NCI-H2196 (cell line): ENCODE measurements at regions not wholly inside any gene's neighbourhood (a gene's known extent, or its start where the extent isn't known, plus 50 kb on each side); places are given as distances from the start of the nearest gene placed in this dataset.
"Not testable (repeated sequence)": the region's sequence is repeated elsewhere in the genome, so short reads cannot be mapped to it uniquely, and the experiment has no call there.

Experiments used
- DNase-seq: peaks from one replicate; lab custom pipeline; 2025; ENCODE audit not compliant: unreplicated experiment; lab: John Stamatoyannopoulos, UW

DNA sequence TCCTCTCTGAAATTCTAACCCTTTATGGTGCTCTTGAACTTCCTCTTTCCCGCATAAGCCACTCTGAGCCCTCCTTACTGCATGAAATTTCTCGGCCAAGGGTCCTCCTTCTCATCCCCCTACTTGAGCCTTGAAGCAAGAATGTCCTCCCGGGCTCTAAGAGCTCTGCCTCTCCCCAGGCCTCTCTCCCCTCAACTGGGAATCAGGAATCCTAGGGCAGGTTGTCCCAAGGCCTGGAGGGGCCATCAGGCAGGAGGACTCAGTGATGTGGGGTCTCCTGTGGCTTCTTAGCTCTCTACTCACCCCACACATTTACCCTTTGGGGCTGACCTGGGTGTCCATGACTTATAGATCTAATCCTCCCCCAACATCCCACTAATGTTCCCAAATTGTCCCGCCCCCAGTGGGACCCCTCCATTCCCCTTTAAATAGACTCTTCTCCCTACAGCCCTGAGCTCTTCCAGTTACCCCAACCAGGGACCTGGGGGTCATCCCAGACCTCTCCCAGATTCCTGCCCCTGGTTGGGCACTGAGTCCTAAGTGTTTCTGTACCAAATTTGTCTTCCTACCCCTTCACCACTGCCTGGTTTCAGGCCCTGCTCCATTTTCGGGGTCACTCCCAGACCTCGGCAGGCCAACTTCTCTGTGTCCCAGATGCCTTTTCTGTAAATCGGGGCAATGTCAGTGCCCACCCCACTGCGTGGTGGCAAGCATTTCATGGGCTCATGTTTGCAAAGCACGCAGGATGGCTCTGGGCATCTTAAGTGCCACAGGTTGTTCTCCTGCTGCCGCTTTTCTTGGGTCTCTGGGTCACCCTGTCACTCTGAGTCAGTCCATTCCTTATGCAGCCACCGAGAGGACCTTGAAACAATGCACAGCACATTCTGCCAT is 171.2 kb downstream of the ASB1 start:
- DNase-seq, result no peak

DNA sequence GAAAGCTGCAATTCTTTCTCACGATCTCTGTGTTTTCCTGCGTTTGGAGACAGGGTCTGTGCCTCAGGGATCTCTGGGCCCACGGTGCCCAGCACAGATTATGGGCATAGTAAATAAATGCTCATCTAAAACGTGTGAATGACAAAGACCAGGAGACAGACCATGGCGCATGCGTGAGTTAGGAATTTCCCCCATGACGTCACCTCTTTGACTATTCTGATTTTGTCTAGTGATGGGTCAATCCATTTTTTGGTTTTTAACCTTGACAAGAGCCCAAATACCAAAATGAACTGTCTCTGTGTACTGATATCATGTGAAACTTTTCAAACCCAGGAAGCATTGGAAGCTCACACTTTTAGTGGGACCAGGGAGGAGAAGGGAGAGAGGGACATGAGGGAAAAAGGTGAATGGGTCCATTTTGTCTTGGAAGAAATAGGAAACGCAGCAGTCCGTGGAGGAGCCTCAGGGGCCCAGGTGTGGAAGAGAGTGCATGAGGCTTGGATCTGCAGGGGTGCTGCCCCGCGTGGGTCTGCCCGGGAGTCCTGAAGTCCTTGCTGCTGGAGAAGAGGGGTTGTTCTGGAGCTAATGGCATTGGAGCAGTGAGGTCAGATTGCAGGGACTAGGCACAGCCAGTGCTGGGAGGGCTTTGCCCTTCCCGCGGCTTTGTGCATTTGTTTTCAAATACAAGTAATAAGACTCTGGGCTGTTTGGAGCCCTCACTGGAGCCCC is 172.2 kb downstream of the ASB1 start:
- no peak for DNase-seq

DNA sequence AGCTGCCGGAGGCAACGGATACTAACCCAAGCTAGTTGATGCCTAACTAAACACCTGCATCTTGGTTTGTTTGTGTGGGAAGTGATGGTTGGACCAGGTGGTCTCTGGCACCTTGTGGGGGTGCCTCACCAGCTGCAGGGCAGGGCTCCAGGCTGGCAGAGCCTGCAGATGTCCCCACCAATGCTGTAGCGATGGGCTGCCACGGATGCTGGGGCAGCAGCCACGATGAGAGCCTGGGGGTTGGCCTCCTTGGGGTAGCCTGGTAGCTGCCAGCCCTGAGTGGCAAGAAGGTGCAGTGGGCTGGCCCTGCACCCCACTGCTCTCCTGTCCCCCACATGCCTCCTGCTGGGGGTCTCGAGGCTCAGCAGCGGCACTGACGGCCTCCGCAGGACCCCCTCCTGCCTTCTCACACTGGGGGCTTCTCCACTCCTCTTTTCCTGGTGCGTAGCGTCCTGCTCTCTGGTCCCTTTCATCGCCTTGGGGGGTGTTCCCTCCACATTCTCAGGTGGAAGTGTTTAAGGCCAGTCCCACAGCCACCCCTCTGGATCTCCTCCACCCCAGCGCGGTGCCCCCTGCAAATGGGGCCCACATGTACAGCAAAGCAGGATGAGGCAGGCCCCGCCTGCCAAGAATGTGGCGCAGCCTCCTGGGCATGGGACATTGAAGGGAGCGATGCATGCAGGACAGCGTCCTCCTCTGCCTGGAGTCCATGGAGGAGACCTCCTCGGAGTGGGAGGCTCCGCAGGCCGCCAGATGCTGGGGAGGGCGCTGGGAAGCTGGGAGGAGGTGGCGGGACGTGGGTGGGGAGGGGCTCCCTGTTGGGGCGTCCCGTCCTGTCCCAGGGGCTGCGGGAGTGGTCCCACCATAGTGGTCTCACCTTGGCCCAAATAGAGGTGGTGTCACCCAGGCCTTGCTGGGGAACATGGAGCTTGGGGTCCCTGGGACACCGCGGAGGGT is 173.1 kb downstream of the ASB1 start:
- no peak for DNase-seq

DNA sequence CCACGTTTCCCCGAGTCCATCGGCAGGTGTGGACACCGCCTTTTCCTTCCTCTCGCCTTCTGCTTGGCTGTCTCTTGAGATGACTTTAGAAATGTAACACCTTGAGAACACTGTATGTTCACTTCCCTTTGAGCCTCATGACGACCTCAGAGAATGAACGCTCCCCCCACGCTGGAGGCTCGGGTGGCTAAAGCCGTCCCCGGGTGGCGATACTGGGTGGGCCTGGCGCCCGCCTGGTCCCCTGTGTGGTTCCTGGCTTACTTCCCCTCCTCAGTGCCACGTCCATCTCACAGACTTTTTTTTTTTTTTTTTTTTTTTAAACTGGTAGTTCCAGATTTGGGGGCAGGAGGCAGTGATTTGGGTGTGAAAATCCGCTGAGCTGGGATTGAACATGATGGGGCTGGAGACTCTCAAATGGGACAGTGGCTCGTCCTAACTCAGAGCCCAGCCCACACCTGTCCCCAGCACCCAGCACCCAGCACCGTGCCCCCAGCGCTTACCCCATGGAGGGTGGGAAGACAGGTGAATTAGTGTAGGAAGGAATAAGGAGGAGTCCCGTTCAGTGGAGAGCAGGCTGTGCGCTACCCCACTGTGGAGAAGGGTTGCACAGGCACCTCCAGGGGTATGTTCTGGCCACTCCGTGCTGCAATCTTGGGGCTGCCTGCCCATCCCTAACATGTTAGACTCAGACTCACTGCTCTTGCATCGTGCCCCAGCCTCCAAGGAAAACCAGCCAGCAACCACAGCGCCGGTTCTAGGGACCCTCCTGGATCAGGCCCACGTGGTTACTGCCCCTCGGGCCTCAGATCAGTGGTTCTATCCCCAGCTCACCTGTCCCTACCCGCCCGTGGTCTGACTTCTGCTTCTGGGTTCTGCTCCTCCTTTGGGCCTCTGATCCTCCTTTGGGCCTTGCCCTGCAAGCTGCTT is 174.0 kb downstream of the ASB1 start:
- no peak for DNase-seq

DNA sequence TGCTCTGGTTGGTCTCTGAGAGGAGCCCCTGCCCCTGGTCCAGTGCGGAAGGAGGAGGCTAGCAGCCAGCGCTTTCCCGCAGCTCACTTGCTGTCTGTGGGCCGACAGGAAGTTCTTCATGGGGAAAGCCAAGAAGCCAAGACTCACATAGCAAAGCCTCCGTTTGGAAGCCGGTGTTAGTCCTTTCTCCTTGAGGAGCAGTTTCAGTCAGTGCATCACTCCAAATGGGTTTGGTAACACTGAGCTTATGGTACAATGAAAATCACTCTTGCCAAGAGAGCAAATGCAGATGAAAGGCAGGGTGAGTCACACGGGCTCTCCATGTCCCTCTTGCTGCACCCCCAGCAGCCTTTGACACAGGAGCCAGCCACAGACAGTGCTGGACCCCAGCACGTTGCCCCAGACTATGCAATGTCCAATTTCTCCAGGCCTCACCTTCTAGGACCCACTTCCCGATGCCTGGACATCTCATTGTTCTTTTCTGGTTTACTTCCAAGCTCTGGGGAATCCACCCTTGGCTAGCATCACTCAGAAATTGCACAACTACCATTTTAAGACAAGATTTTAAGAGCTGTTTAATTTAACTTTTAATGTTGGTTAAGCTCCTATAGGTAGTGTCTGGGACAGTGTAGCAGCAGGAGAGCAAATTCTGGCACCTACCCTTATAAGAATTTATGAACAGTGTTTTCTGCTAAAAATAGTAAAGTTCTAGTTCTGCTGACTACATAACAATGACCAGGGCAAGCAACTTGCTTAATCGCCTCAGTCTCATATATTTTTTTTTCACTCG is 174.9 kb downstream of the ASB1 start:
- no peak for DNase-seq

DNA sequence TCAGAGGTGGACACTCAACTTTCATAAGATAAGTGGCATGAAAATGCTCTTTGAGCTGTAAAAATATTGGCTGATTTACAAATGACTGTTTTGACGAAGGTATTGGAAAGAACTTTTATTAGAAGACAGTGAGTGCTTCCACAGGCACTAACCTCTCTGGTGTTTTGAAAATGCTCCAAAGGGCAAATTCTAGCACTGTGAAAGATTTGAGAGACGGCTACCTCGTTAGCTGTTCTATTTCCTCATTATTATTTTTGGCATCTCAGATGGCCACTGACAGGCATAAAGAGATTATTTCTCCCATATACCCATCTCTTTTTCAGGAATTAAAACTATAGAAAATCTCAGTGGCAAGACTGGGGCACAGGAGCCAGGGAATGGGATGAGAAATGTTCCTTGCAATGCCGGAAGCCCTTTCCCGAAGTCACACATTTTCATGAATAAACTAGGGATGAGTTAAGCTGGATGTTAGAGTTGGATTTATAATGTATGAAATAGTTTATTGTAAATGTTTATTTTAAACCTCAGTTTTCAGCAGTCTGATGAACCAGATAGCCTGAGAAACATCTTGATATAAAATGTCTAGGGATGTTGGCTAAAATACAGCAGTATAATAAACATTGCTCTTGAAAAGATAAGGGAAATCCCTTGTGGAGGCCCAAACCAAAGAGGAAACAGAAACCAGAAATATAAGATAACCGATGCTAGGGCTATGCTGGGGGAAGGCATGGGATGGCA is 175.7 kb downstream of the ASB1 start:
- DNase-seq, result no peak

DNA sequence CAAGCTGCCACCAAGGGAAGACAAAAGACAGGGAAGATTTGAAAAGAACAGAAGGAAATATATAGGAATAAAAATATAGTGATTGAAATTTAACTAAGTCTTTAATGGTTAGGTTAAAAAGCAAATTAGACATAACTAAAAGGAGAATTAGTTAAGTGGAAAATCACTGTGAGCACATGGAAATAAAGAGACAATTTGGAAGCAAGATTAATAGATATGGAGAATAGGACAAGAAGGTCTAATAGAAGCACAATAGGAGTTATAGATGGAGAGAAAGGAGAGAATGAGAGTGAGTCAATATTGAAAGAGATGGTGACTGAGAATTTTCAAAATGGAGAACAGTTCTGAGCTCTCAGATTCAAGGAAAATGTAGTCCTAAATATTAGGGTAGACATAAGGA is 176.9 kb downstream of the ASB1 start:
- DNase-seq, result no peak

DNA sequence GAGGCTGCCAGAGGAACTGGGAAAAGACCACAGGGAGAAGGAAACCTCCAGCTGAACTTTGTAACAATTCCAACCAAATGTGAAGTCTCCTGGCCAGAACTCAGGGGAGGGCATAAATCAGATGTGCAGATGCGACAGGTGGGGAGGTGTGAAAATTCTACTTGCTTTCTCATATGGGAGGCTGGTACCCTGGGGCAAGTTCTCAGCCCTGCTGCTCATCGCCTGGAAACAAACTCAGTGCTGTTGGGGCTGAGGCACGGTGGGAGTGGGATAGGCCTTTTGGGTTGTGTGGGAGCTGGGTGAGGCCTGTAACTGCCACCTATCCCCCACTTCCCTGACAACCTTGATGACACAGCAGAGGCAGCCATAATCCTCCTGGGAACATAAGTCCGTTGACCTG is 179.6 kb downstream of the ASB1 start:
- no peak for DNase-seq

DNA sequence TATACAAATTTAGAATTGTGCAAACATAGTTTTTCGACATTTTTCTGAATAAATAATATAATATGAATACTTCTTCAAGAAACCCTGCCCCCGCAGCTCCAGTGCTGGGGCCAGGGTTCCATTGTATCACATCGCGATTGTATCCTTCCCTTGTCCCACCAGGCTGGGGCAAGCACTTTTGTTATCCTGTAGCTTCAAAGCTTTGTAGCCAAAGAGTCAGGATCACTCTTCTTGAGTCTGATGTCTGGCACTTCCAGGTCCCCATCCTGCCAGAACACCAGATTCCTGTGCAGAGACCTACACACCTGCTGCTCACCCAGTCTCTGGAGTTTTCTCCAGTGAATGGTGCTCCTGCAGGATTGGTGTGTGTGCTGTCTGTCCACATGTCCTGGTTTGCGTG is 186.9 kb downstream of the ASB1 start:
- no peak for DNase-seq

DNA sequence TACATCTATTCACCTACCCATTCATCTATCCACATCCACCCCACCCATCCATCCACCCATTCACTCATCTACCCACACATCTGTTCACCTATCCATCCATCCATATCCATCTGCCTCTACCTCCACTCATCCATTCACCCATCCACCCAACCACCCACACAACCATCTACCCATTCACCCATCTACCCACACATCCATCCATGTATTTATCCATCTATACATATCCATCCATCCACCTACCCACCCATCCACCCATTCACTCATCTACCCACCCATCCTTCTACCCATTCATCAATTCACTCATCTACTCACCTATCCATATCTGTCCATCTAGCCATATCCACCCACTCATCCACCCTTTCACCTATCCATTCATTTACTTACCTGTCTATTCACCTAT is 187.6 kb downstream of the ASB1 start:
- no peak for DNase-seq

DNA sequence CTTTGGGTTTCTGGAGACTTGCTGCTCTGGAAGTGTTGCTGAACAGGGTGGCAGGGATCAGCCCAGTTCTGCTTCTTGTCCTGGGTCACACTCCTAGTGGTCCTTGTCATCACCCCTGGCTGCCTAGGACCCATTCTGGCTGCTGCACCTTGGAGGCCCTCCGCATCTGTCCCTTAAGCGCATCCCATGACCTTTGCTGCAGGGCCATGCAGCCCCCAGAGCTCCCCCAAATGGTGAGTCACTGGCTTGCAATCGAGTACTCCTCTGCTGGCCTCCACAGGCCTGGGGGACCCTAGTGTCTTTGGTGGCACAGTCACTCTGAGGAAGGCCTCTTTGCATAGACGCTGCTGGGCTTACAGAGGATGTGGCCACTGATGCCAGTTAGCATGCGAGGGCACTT is 188.5 kb downstream of the ASB1 start:
- no peak for DNase-seq

DNA sequence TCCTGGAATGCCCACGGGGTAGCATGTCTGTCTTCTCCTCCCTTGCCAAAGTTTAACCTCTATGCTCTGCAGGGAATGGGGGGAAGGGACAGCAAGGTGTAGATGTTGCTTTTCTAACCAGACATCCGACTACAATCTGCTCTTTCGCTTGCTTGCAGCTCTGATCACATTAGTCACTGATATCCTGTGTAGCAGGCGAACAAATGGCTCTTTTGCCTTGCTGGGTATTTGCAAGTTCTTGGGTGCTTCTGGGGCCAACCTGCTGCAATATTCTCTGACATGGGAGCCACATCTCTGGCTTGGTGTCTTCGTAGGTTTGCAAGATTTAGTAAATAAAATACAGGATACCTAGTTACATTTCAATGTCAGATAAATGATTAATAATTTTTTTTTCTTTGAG is 190.0 kb downstream of the ASB1 start:
- no peak for DNase-seq

DNA sequence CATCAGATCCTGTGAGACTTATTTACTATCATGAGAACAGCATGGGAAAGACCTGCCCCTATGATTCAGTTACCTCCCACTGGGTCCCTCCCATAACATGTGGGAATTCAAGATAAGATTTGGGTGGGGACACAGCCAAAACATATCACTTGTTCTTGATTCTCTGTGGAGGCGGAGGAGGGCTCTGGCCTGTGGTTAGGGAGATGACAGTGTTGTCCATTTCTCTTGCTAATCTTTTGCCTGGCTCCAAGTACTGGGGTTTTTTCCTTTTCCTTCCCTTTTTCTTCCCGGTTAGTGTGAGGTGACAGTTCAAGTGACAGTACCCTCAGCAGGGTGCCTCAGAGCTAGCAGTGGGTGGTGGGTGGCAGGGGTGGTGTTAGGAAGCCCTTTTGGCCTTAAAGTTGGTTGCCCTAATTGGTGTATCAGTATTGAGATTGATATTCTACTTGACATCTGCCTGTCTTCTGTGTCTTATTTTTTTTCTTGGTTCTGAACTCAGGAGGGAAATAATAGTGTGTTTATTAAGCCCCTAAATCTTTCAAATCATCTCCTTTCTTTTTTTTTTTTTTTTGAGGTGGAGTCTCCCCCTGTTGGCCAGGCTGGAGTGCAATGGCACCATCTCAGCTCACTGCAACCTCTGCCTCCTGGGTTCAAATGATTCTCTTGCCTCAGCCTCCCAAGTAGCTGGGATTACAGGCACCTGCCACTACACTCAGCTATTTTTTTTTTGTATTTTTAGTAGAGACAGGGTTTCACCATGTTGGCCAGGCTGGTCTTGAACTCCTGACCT is 192.0 kb downstream of the ASB1 start:
- not testable (repeated sequence) for DNase-seq

DNA sequence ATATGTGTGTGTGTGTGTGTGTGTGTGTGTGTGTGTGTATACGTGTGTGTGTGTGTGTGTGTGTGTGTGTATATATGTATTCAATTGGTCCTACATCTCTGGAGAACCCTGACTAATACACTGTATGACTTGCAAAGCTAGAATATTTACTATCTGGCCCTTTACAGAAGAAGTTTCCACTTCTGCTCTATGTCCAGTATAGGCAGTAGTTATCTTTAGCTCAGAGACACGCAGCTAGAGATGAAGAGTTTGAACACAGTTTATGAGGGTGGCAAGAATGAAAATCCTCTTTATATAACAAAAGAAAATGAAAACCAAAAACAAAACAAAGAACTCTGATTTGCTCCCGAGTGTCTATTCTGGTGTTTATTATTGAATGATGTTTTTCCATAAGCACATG is 201.2 kb downstream of the ASB1 start:
- DNase-seq, result no peak

DNA sequence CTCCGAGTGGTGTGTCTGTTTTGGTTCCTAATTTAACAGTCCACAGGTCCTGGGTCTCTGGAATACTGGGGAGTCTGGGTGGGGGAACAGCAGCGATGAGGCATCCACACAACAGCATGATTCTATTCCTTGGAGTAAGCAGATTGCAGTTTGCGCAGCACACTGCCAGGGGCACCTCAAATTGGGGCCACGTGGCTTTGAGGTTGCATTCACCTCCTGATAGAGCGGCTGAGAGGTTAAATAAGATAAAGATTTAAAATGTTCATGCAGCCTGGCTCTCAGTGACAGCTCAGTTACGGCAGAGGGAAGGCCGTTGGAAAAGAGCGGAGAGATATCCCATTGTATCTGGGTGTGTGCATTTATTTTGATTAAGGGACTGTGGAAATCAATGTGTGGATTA is 202.3 kb downstream of the ASB1 start:
- no peak for DNase-seq

DNA sequence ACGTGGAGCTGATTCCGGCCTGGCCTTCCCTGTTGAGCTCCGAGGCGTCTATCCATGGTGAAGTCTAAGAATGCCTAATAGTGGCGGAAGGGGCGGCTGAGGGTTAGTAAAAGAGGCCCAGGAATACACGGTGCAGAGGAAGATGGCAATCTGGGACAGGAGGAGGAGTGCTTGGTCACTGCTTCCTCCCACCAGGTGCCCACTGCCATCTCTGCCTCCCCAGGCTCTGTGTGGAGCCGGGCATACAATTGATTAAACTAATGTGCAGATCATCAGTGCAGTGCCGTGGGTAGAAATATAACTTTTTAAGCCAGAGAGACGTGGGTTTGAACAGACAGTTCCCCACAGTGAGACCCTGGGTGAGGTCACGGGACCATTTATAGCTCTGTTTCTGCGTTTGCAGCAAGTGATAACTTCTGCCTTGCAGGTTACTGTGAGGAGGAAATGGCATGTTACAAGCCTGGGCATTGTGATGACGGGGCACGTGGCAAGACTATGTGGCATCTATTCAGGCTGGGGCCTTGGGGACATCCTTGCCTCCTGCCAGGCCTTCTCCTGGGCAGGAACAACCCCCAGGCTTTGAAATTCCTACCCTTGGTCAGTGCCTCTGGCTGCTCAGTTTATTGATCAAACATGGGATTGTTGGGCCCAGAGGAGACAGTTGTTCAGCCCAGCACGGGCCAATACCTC is 204.9 kb downstream of the ASB1 start:
- no peak for DNase-seq
